Stimulated activated CD8-positive, alpha-beta memory T cell treated with anti-CD3 and anti-CD28 coated beads, Interleukin-12 subunit alpha, Interleukin-12 subunit beta, amount 100 ng/mL, for 24 hours (primary cell): ENCODE measurements at regions not wholly inside any gene's neighbourhood (a gene's known extent, or its start where the extent isn't known, plus 50 kb on each side); places are given as distances from the start of the nearest gene placed in this dataset.

ENCODE experiments used
- DNase-seq: peaks from one replicate; pipeline ENCODE4 v3.0.0-alpha.2; 2020; ENCODE audit errors: extremely low read depth

GRCh38 chr13:104098421-104098820 is 1032.2 kb upstream of the SLC10A2 start:
- DNase-seq: no peak

DNA sequence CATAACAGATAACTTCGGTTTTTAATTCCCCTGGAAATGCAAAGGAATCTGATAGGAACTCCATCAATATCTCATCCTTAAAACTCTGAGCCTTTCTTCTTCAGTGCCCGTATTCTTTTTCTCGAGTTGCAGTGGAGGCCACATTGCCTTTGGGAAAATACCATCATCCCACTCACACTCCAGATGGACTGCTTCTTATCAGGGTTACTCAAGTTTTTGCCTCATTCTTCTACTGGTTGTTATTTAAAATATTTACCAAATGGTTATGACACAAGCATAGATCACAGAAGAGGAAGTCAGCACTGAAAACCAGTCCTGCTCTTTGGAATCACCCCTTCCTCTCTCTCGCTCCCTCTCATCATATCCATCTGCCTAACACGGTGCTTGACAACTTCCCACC is 1020.5 kb upstream of the SLC10A2 start:
- no peak for DNase-seq

GRCh38 chr13:104086210-104086609 is 1020.0 kb upstream of the SLC10A2 start:
- no peak for DNase-seq

DNA sequence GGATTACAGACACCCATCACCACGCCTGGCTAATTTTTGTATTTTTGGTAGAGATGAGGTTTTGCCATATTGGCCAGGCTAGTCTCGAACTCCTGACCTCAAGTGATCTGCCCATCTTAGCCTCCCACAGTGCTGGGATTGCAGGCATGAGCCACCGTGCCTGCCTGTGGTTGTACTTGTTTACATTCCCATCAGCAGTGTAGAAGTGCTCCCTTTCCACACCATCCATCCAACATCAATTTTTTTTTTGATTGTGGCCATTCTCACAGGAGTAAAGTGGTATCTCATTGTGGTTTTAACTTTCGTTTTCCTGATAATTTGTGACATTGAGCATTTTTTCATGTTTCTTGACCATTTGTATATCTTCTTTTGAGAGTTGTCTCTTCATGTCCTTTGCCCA is 1019.4 kb upstream of the SLC10A2 start:
- no peak for DNase-seq

DNA sequence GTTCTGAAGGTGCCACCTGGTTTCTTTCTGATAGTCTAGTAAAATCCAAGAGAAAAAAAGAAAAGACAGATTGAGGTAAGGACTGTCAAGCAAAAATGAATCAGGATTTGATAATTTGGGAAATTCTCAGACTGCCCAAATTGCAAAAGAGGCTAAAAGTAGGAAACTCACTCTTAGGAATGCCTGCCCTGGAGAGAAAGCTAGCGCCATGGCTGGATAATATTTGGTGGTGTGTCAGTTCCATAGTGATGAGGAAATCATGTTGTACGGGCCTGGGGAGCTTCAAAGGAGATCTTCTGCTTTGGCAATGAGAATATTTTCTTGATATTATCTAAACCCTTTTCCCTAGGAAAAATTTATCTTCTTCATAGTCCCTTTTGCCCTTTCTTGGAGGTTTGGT is 1008.1 kb upstream of the SLC10A2 start:
- DNase-seq: no peak

- no peak for DNase-seq
Measured at GRCh38 chr13:104071806-104072205, 1005.6 kb upstream of the SLC10A2 start.

DNA sequence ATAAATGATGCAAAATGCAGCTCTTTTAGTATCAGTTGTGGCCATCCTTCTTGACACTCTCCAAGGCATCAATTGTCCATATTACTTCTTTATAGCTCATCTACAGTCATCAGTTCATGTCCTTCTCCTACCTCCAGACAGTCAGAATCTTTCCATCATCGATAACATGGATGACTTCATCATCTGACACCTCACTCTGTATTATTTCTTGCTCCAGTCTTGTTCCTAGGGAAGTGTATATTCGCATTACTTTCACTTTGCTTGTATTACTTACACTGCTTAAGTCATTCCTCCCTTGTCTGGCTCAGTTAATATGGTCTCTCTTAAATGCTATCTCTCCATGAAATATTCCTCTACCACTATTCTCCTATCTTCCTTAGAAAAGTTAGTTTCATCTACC is 999.1 kb upstream of the SLC10A2 start:
- DNase-seq: no peak

- no peak for DNase-seq
Measured at GRCh38 chr13:104057861-104058260, 991.6 kb upstream of the SLC10A2 start.

DNA sequence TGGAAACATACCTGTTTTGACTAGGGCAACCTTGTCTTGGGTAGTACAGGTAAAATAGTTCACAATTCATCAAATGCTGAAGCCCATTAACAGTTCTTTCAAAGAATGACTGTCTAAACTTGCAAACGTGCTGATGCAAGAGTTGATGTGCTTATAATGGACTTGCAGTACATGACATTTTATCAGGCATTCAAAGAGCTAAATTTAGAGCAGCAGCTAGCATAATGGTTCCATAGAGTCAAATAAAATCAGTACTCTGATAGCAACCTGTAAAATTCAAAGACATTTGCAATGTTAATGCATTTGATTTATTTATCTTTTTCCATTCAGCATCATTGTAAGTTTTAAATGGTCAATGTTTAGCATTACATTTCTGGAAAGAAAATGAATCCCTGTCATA is 979.7 kb upstream of the SLC10A2 start:
- DNase-seq: no peak

DNA sequence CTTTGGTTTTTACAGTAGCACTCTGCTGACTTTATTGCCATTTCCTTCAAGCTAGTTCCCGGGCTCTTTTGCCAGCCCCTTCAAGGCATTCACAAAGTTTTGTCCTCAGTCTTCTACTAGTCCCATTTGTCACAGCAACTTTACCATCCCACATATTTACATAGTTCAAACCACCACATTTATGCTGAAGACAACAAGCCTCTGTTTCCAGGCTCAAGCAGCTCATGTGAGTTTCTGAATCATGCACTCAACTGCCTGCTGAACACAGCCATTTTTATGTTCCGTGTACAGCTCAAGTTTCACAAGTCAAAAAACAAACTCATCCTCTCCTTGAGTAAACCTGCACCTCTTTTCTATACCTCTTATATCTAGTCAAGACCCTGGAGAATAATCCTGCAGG is 977.0 kb upstream of the SLC10A2 start:
- DNase-seq: no peak

DNA sequence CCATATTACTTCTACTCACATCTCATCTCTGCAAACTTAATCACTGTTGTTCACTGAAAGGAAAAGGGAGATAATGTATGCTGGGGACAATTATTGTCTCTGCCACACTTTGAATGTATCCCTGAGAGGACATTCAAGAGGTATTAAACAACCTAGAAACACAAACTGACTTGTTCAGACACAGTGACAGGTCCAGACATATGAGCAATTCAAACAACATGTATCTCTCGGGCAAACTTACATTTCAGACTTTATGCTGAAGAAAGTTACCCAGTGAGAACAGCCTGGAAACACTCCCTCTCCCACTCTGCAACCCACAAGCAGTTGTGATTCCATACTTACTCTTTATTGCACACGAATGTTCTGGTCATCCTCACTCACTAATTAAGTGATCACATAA is 968.7 kb upstream of the SLC10A2 start:
- DNase-seq: no peak

DNA sequence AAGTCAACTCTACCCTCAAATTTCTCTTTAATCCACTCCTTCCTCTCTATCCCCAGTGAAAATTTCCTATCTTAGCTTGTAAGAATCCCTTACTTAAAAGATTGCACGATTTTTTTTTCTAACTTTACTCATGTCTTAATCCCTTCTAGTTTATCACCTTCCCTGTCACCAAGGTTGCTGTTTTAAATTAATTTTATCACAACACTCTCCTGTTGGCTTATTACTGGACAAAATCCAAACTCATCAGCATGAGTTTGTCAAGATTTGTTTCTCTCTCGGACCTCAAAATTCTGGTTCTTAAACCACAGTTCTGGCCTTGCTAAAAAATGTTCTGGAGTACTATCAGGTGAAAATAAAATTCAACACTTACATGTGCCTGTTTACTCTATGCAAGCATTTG is 959.1 kb upstream of the SLC10A2 start:
- DNase-seq: no peak

GRCh38 chr13:104024416-104025170 is 958.4 kb upstream of the SLC10A2 start:
- DNase-seq: no peak

GRCh38 chr13:104021806-104022397 is 955.7 kb upstream of the SLC10A2 start:
- DNase-seq: no peak

GRCh38 chr13:104017317-104017716 is 951.1 kb upstream of the SLC10A2 start:
- no peak for DNase-seq

DNA sequence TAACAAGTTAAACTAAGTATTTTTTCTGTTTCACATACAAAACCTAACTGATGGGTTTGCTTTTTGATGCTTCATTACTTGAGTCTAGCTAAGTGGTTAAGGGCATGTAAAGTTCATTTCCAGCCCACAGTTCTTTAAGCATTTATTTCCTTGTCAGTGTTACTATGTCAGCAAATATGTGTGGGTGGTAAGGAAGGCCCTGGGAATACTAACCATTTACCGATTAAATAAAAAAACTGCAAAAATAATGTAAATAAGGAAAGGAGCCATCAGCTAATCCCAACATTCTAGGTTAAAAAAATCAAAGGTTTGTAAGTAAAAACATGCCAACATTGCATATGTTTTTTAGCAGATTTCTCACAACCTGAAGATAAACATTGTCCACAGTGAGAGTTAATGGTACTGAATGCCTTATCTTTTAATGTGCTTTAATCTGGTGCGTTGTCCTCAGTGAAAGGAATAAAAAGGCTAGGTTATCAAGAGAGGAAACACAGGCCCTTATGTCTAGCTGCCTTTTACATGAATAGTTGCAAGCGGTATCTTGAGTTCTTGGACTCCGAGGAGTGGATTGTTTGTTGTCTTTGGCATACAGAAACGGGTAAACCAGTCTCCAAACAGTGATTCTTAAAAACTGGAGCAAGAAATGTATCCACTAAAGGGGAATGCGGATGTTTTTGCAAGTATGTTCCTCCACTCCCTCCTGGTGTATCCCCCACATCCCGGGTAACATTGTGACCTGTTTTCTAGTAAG is 949.6 kb upstream of the SLC10A2 start:
- DNase-seq: no peak

DNA sequence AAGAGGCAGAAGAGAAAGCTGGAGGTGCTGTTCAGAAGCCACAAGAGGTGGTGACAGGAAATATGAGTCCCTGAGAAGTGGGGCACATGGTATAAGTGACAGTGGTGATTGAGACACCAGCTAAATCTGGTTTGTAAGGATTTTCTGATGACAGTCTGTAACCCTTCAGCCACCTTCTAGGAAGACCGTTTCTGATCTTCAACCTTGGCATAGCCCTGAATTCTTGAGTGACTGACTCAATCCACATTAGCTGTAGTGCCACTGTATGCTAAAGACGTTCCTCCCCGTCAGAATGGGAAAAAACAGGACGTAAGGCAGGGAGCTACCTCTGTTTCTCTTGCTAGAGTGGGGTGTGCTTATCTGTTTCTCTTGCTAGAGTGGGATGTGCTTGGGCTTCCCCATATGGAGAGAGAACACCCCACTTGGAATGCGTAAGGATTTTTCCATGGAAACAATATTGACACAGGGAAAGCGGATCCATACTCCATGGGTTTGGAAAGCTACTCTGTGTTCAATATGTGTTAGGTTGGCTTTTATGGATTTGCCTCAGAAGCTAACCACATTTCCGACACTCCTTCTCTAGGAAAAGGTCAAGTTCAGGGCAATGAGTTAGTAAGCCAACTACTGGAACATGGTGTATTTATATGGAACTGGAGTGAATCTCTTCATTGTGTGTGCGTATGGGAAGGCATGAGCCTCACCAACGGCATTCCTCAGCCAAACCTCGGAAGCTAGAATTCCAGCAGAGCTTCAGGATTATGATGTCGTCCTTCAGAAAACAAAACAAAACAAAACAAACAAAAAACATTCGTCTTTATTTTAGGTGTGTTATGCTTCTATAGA is 948.8 kb upstream of the SLC10A2 start:
- no peak for DNase-seq

DNA sequence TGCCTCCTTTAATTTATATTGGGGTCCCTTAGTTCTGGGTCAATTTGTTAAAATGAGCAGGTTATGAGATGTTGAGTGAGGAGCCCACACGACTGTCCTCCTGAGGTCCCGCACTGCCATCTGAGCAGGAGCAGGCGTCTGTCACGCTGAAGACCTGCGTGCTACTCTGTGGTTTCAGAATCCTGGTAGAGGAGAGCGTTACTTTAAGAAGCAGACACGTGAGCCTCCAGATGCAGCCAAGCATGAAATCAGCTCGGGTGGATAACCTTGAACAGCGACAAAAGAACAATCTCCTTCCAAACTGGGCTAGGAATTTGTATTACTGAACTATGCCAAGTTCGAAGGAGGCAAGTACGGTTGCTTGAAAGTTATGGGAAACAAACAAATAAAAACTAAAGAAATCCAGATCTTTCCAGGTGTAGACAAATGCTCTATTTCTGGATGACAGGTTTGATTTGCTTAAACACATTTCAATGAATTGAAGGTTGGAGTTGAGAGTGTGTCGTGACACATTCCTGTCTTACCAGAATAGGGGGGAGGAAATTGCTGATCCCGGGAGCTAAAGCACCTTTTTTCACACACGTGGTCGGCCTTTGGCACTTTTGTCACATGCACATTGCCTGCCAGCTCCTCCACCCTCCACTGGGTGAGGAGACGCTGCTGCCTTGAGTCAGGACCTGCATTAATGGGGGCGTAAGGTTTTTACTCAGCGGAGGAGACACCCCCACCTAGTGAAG is 945.5 kb upstream of the SLC10A2 start:
- DNase-seq: no peak

DNA sequence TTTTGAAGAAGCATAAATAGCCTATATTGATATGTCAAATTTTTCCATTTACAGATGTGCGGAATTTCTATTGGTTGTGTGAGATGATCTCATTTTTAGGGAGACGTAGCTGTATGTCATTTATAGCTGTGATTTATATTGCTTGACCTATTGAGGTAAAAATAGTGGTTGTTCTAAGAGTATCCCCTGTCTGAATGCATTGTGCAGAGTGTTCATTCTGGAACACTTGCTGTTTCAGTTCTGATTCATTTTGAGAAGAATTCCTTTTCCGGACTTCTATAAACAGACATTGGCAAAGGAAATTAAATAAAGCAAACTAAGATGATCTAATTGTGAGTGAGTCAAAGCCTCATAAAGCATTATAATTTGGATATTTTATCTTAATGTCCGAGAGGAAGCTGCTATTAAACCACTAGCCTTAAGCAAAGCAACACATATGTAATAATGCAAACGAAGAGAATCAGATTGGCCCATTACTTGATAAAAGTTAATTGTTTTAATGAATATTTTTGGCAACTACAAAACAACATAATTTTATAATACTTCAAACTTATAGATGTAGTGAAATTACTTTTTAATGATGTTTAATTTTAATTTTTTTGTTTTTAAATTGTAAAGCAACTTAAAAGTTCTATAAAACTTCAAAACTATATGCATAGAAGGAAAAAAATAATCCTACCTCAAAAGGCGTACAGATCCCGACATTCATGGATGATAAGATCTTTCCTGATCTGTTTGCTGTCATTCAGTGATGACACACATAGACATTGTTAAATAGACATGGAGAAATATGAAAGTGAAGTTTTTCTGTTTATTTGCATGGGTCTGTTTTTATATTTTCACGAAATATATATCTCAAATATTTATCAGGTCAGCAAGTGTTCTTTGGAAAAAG is 942.6 kb upstream of the SLC10A2 start:
- no peak for DNase-seq

- DNase-seq: no peak
Measured at GRCh38 chr13:104008075-104008474, 941.9 kb upstream of the SLC10A2 start.
